Caco-2 (cell line): ENCODE measurements at regions not wholly inside any gene's neighbourhood (a gene's known extent, or its start where the extent isn't known, plus 50 kb on each side); places are given as distances from the start of the nearest gene placed in this dataset.

Experiments used
- BruUV-seq: library from RNA; stranded (reverse); fragments of 400-500 nt; replicated peaks from 2 replicates; lab custom pipeline; 2021; lab: Mats Ljungman, UMichigan
- CTCF ChIA-PET: fragments of 300-600 bp; sonication (Branson Sonifier 250); formaldehyde crosslinking; loops from one replicate; lab custom pipeline; 2022; ENCODE audit warnings: antibody characterized with exemption; lab: Charles Lee
- POLR2A ChIA-PET: fragments of 300-600 bp; sonication (Branson Sonifier 250); formaldehyde crosslinking; loops from one replicate; lab custom pipeline; 2022; ENCODE audit warnings: antibody characterized with exemption; lab: Charles Lee
- DNase-seq, 2 experiments: peaks; one replicate each; pipeline versions ENCODE4 v3.0.0 to v3.0.0-alpha.2; 2020 to 2022
- H3K27me3 ChIP-seq: replicated peaks from 2 replicates; pipeline ENCODE4 v1.6.0; 2011; ENCODE audit warnings: low read length; ENCODE audit not compliant: control insufficient read depth, insufficient read depth
- H3K36me3 ChIP-seq: 2 replicates; pipeline ENCODE4 v1.5.1; 2011; ENCODE audit warnings: low read length; ENCODE audit not compliant: control insufficient read depth, insufficient read depth
- H3K4me1 ChIP-seq: fragments of 250-450 bp; sonication (Bioruptor Pico); 2 replicates; pipeline ENCODE4 v1.5.1; 2020; ENCODE audit warnings: mild to moderate bottlenecking
- H3K4me3 ChIP-seq: 2 replicates; pipeline ENCODE4 v1.5.1; 2011; ENCODE audit warnings: low read depth, mild to moderate bottlenecking, control low read depth, low read length
- H3K9me3 ChIP-seq: fragments of 250-450 bp; sonication (Bioruptor Pico); 2 replicates; pipeline ENCODE4 v1.5.1; 2020; ENCODE audit warnings: mild to moderate bottlenecking, moderate library complexity
- H3K27ac Mint-ChIP-seq: one replicate; pipeline ENCODE4 v1.8.0; 2022; ENCODE audit warnings: mixed read lengths; ENCODE audit not compliant: unreplicated experiment
- H3K27me3 Mint-ChIP-seq: one replicate; pipeline ENCODE4 v1.8.0; 2022; ENCODE audit warnings: mixed read lengths; ENCODE audit not compliant: insufficient read depth, unreplicated experiment
- H3K36me3 Mint-ChIP-seq: one replicate; pipeline ENCODE4 v1.8.0; 2022; ENCODE audit warnings: mild to moderate bottlenecking, mixed read lengths; ENCODE audit not compliant: insufficient read depth, unreplicated experiment
- H3K4me1 Mint-ChIP-seq: one replicate; pipeline ENCODE4 v1.8.0; 2022; ENCODE audit warnings: low read depth, mixed read lengths; ENCODE audit not compliant: unreplicated experiment
- H3K4me3 Mint-ChIP-seq: one replicate; pipeline ENCODE4 v1.8.0; 2022; ENCODE audit warnings: mild to moderate bottlenecking, moderate library complexity, mixed read lengths; ENCODE audit not compliant: unreplicated experiment
- H3K9me3 Mint-ChIP-seq: one replicate; pipeline ENCODE4 v1.8.0; 2022; ENCODE audit warnings: mixed read lengths; ENCODE audit not compliant: unreplicated experiment
- CTCF ChIP-seq, 2 experiments: fragments of 200-600 bp in 1 of 2; IDR thresholded peaks; 1 replicate in 1 of 2; 2 replicates in 1 of 2; pipeline versions ENCODE4 v1.5.1 to v1.8.0; 2011 to 2022; ENCODE audit warnings: antibody characterized with exemption in 1 of 2, control low read depth in 1 of 2, inconsistent platforms in 1 of 2, low read depth in 1 of 2, low read length in 1 of 2, mild to moderate bottlenecking in 1 of 2, moderate library complexity in 1 of 2; ENCODE audit not compliant: insufficient read depth in 1 of 2, severe bottlenecking in 1 of 2, unreplicated experiment in 1 of 2
- intact Hi-C: fragments of 100-400 bp; cut with micrococcal nuclease; formaldehyde crosslinking; loops from one replicate; pipeline ENCODE4 v1.10.0; 2022; ENCODE audit not compliant: unreplicated experiment

GRCh38 chr5:89950234-89950633 is 459.3 kb downstream of the CETN3 start:
- Histone ChIP-seq H3K27me3 (no peaks in the 10 kb centered on the region), H3K4me3 (no peak overlapping the region), H3K36me3 (no peaks in the 10 kb centered on the region), H3K4me1 (no peaks in the 10 kb centered on the region), H3K9me3 (no peaks in the 10 kb centered on the region)
- Mint-ChIP-seq H3K9me3 (peaks cover 11% of the 10 kb centered on the region), H3K27me3 (no peaks in the 10 kb centered on the region), H3K36me3 (no peaks in the 10 kb centered on the region), H3K4me1 (no peaks in the 10 kb centered on the region), H3K27ac (no peak overlapping the region), H3K4me3 (no peak overlapping the region)
- POLR2A ChIA-PET: no interaction called here
- CTCF ChIA-PET: no interaction called here
- no peak for TF ChIP-seq CTCF (IDR thresholded peaks at IDR 0.05; ENCODE audit: insufficient read depth in 1 of 2, low read depth in 1 of 2, low read length in 1 of 2, severe bottlenecking in 1 of 2, unreplicated experiment in 1 of 2)
- intact Hi-C loops: no loop called here
- no TSS peak for BruUV-seq
- DNase-seq: no peak

- Histone ChIP-seq H3K4me3 (no peak overlapping the region), H3K36me3 (no peaks in the 10 kb centered on the region), H3K4me1 (no peaks in the 10 kb centered on the region), H3K27me3 (no peaks in the 10 kb centered on the region), H3K9me3 (no peaks in the 10 kb centered on the region)
- Mint-ChIP-seq H3K36me3 (no peaks in the 10 kb centered on the region), H3K4me3 (no peak overlapping the region), H3K4me1 (no peaks in the 10 kb centered on the region), H3K9me3 (peaks cover 11% of the 10 kb centered on the region), H3K27me3 (no peaks in the 10 kb centered on the region), H3K27ac (no peak overlapping the region)
- no peak for DNase-seq
- BruUV-seq: no TSS peak
- CTCF ChIA-PET: no interaction called here
- TF ChIP-seq CTCF (IDR thresholded peaks at IDR 0.05; ENCODE audit: insufficient read depth in 1 of 2, low read depth in 1 of 2, low read length in 1 of 2, severe bottlenecking in 1 of 2, unreplicated experiment in 1 of 2): no peak
- POLR2A ChIA-PET: no interaction called here
- intact Hi-C loops: no loop called here
These were observed 460.6 kb downstream of the CETN3 start for GRCh38 chr5:89948977-89949376.

- POLR2A ChIA-PET: no interaction called here
These were observed 462.6 kb downstream of the CETN3 start for GRCh38 chr5:89946916-89947315.

More at GRCh38 chr5:89946916-89947315, 462.6 kb downstream of the CETN3 start:
- H3K4me3 Mint-ChIP-seq: no peak overlapping the region
- H3K36me3 ChIP-seq: no peaks in the 10 kb centered on the region
- H3K4me1 Mint-ChIP-seq: no peaks in the 10 kb centered on the region
- H3K4me1 ChIP-seq: no peaks in the 10 kb centered on the region
- no TSS peak for BruUV-seq
- no peak overlapping the region for H3K27ac Mint-ChIP-seq
- H3K9me3 Mint-ChIP-seq: peaks cover 11% of the 10 kb centered on the region
- no peaks in the 10 kb centered on the region for H3K27me3 ChIP-seq
- H3K36me3 Mint-ChIP-seq: no peaks in the 10 kb centered on the region
- no peaks in the 10 kb centered on the region for H3K9me3 ChIP-seq
- no peaks in the 10 kb centered on the region for H3K27me3 Mint-ChIP-seq
- no peak for DNase-seq
- CTCF ChIA-PET: no interaction called here
- TF ChIP-seq CTCF (IDR thresholded peaks at IDR 0.05; ENCODE audit: insufficient read depth in 1 of 2, low read depth in 1 of 2, low read length in 1 of 2, severe bottlenecking in 1 of 2, unreplicated experiment in 1 of 2): no peak
- intact Hi-C loops: no loop called here
- no peak overlapping the region for H3K4me3 ChIP-seq
